ENCODE measurements at regions not wholly inside any gene's neighbourhood (a gene's known extent, or its start where the extent isn't known, plus 50 kb on each side); places are given as distances from the start of the nearest gene placed in this dataset.

DNA sequence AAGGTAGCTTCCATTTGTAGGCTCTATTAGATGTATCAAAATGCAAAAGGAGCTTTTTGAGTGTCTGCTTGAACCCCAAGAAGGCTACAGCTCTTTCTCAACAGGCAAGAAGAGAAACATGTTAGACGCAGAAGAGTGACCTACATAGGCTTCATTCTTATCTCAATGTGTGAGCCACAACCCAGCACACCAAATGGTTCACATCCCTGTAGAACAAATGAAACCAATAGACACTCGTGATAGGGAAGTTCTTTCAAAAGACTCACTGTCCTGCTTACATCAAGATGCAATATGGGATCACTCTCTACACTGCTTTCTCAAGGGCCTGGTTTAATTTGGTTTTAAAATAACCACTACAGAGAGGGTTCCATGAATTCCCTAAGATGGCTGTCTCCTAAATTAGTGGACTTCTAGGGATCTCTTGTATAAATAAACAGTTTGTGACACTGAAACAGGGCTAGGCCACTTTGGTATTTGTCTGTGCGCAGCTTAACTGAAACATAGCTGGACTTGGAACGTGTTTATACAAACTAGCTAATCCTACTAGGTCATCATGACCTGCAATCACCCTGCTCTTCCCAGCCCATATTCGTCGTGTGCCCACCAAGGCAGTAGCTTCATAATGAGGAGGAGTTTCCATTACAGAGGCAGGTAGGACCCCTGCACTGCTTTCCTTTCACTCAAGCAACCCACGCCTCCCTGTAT, 225.4 kb upstream of the PREP start:
- ATAC-seq (ENCODE audit: low read depth) (no peak), DNase-seq (no peak)
- no peaks in the 10 kb centered on the region for H3K4me1 Mint-ChIP-seq
- H3K27me3 Mint-ChIP-seq: peaks cover 18% of the 10 kb centered on the region
- POLR2A ChIA-PET: no interaction called here
- no peak overlapping the region for H3K27ac Mint-ChIP-seq
- WGBS (ENCODE audit: insufficient coverage): 97% methylated on average over 4 of the region's 7 CpGs
- Histone ChIP-seq H4K20me1 (ENCODE audit: control insufficient read depth, insufficient read depth, low read length, poor library complexity, severe bottlenecking) (no peaks in the 10 kb centered on the region), H3K27ac (ENCODE audit: low read length in 2 of 2) (no peak overlapping the region), H3K4me1 (ENCODE audit: control insufficient read depth in 2 of 2, insufficient read depth in 2 of 2, low read length in 2 of 2) (no peaks in the 10 kb centered on the region), H3K4me2 (replicated peaks; ENCODE audit: low read depth, low read length, poor library complexity, severe bottlenecking) (no peak overlapping the region), H3K9ac (ENCODE audit: low read length) (no peak overlapping the region), H3K4me3 (ENCODE audit: control extremely low read depth in 1 of 5, extremely low read depth in 1 of 5, insufficient read depth in 1 of 5, low read depth in 2 of 5, low read length in 4 of 5) (no peak overlapping the region), H3K79me2 (ENCODE audit: control insufficient read depth, insufficient read depth, low read length) (no peaks in the 10 kb centered on the region), H3K9me3 (ENCODE audit: control extremely low read depth in 1 of 3, control insufficient read depth in 2 of 3, insufficient read depth in 1 of 3, low read length in 2 of 3) (no peaks in the 10 kb centered on the region), H2AFZ (ENCODE audit: insufficient read depth, low read depth, low read length, poor library complexity, severe bottlenecking) (no peak overlapping the region), H3K36me3 (replicated peaks in 1 of 2; ENCODE audit: control extremely low read depth in 1 of 2, control insufficient read depth in 1 of 2, extremely low read depth in 1 of 2, insufficient read depth in 2 of 2, low read length in 1 of 2) (no peaks in the 10 kb centered on the region), H3K27me3 (replicated peaks in 1 of 4; ENCODE audit: control extremely low read depth in 1 of 4, control insufficient read depth in 3 of 4, insufficient read depth in 4 of 4, low read length in 3 of 4) (peaks cover 0 to 6% (median 0%) of the 10 kb centered on the region in 4 experiments)
- CTCF ChIA-PET: no interaction called here
- TF ChIP-seq, protein P1, sequence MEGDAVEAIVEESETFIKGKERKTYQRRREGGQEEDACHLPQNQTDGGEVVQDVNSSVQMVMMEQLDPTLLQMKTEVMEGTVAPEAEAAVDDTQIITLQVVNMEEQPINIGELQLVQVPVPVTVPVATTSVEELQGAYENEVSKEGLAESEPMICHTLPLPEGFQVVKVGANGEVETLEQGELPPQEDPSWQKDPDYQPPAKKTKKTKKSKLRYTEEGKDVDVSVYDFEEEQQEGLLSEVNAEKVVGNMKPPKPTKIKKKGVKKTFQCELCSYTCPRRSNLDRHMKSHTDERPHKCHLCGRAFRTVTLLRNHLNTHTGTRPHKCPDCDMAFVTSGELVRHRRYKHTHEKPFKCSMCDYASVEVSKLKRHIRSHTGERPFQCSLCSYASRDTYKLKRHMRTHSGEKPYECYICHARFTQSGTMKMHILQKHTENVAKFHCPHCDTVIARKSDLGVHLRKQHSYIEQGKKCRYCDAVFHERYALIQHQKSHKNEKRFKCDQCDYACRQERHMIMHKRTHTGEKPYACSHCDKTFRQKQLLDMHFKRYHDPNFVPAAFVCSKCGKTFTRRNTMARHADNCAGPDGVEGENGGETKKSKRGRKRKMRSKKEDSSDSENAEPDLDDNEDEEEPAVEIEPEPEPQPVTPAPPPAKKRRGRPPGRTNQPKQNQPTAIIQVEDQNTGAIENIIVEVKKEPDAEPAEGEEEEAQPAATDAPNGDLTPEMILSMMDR (IDR thresholded peaks at IDR 0.05): no peak
- TF ChIP-seq EZH2 (IDR thresholded peaks at IDR 0.05; ENCODE audit: borderline replicate concordance, insufficient read depth, low read depth, low read length, poor library complexity, severe bottlenecking): no peak
- H3K4me3 Mint-ChIP-seq: no peak overlapping the region
- no peaks in the 10 kb centered on the region for H3K9me3 Mint-ChIP-seq (ENCODE audit: insufficient read depth)
- intact Hi-C loops (cut with micrococcal nuclease): no loop called here

GRCh38 chr6:105626295-105627158, 223.6 kb upstream of the PREP start:
- ChIA-PET CTCF (no interaction called here), POLR2A (no interaction called here)
- Histone ChIP-seq H3K9me3 (ENCODE audit: control extremely low read depth in 1 of 3, control insufficient read depth in 2 of 3, insufficient read depth in 1 of 3, low read length in 2 of 3) (no peaks in the 10 kb centered on the region), H3K27me3 (replicated peaks in 1 of 4; ENCODE audit: control extremely low read depth in 1 of 4, control insufficient read depth in 3 of 4, insufficient read depth in 4 of 4, low read length in 3 of 4) (peaks cover 0 to 6% (median 0%) of the 10 kb centered on the region in 4 experiments), H3K79me2 (ENCODE audit: control insufficient read depth, insufficient read depth, low read length) (no peaks in the 10 kb centered on the region), H3K9ac (ENCODE audit: low read length) (no peak overlapping the region), H3K27ac (ENCODE audit: low read length in 2 of 2) (no peak overlapping the region), H3K36me3 (replicated peaks in 1 of 2; ENCODE audit: control extremely low read depth in 1 of 2, control insufficient read depth in 1 of 2, extremely low read depth in 1 of 2, insufficient read depth in 2 of 2, low read length in 1 of 2) (no peaks in the 10 kb centered on the region), H3K4me1 (ENCODE audit: control insufficient read depth in 2 of 2, insufficient read depth in 2 of 2, low read length in 2 of 2) (no peaks in the 10 kb centered on the region), H3K4me3 (ENCODE audit: control extremely low read depth in 1 of 5, extremely low read depth in 1 of 5, insufficient read depth in 1 of 5, low read depth in 2 of 5, low read length in 4 of 5) (no peak overlapping the region), H3K4me2 (replicated peaks; ENCODE audit: low read depth, low read length, poor library complexity, severe bottlenecking) (no peak overlapping the region), H4K20me1 (ENCODE audit: control insufficient read depth, insufficient read depth, low read length, poor library complexity, severe bottlenecking) (no peaks in the 10 kb centered on the region), H2AFZ (ENCODE audit: insufficient read depth, low read depth, low read length, poor library complexity, severe bottlenecking) (no peak overlapping the region)
- DNase-seq: no peak
- Mint-ChIP-seq H3K27me3 (peaks cover 23% of the 10 kb centered on the region), H3K4me3 (no peak overlapping the region), H3K27ac (no peak overlapping the region), H3K9me3 (ENCODE audit: insufficient read depth) (no peaks in the 10 kb centered on the region), H3K4me1 (no peaks in the 10 kb centered on the region)
- no peak for ATAC-seq (ENCODE audit: low read depth)
- intact Hi-C loops (cut with micrococcal nuclease): no loop called here
- WGBS (ENCODE audit: insufficient coverage): no CpG with 5 or more reads among the region's 2 CpGs
- no peak for TF ChIP-seq EZH2 (IDR thresholded peaks at IDR 0.05; ENCODE audit: borderline replicate concordance, insufficient read depth, low read depth, low read length, poor library complexity, severe bottlenecking)
- TF ChIP-seq, protein P1 (IDR thresholded peaks at IDR 0.05): no peak
